NCI-H1092 (cell line): ENCODE measurements at regions not wholly inside any gene's neighbourhood (a gene's known extent, or its start where the extent isn't known, plus 50 kb on each side); places are given as distances from the start of the nearest gene placed in this dataset.
"Not testable (repeated sequence)": the region's sequence is repeated elsewhere in the genome, so short reads cannot be mapped to it uniquely, and the experiment has no call there.

Experiments used
- DNase-seq: peaks from one replicate; lab custom pipeline; 2025; lab: John Stamatoyannopoulos, UW

DNA sequence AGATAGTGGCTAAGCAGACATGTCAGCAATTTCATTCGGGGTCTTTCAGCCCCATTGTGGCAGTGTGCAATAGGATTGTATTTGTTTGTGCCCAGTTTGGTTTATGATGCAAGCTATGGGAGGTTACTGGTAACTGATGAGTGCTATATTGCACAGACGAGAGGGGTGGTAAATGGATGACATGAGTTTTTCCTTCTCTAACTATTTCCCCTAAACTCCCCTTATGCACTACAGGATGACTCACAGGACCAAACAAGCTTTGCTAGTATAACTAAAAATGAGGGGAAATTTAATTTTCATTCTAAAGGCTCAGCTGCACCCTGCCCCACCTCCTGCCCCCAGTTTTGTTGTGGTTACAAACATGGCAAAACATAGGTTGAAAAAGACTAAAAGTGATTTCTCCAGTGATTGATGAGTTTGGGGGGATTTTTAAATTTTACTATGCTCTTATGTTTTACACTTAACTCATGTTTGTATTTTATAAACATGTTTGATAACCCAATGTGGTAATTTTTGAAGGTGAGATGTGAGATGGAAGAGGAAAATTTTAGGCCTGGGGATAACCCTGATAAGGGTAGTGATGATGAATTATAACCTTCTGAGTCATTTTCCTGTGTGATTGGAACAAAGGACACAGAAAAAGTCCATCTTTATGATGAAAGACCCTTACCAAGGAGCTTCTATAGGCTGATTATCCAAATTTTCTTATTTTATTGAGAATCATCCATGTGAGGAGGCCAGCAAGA, 60.8 kb upstream of the NAMPT start:
- no peak for DNase-seq

DNA sequence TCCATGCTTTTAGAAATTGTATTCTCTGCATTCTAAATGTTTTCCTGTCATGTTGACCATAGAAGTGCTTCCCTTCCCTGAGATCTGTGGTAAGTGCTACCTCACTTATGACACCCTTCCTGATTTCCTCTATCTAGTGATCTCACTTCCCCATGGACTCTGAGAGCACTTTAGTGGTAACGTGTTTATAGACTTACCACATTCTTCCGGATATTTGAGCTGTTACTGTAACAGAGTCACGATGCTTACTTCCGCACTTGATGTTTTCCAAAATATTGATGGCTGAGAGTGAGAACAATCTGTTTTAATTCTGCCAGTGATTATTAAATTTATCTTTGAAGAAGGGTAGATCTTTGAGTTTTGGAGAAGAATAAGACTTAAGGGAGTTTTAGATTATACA, 60.1 kb upstream of the NAMPT start:
- DNase-seq = no peak

DNA sequence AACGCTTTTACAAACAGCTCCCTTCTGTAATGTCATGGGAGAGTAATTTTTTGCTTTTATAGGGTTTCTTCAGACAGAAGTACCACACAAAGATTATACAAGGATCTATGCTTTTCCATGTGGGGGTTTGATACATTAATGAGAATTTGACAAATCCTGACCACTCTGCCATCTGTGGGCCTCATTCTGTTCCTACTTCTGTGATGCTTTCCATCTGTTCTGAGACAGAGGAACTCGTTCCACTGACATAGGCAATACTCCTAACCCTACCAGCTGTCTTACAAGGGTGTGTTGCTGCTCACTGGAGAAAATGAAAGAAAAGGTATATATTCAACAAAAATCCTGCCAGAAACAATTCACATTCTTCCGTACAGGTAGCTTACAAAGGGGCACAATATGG, 59.4 kb upstream of the NAMPT start:
- DNase-seq = no peak

DNA sequence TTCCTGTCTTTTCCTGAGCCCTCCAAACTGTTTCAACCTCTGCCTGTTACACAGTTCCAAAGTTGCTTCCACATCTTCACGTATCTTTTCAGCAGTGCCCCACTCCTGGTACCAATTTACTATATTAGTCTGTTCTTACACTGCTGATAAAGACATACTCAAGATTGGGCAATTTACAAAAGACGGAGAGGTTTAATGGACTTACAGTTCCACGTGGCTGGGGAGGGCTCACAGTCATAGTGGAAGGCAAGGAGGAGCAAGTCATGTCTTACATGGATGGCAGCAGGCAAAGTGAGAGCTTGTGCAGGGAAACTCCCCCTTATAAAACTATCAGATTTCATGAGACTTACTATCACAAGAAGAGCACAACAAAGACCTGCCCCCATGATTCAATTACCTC, 57.3 kb upstream of the NAMPT start:
- not testable (repeated sequence) for DNase-seq

DNA sequence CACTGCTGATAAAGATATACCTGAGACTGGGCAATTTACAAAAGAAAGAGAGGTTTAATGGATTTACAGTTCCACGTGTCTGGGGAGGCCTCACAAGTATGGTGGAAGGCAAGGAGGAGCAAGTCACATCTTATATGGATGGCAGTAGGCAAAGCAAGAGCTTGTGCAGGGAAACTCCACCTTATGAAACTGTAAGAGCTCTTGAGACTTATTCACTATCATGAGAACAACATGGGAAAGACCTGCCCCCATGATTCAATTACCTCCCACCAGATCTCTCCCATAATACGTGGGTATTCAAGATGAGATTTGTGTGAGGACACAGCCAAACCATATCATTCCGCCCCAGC, 55.4 kb upstream of the NAMPT start:
- not testable (repeated sequence) for DNase-seq

DNA sequence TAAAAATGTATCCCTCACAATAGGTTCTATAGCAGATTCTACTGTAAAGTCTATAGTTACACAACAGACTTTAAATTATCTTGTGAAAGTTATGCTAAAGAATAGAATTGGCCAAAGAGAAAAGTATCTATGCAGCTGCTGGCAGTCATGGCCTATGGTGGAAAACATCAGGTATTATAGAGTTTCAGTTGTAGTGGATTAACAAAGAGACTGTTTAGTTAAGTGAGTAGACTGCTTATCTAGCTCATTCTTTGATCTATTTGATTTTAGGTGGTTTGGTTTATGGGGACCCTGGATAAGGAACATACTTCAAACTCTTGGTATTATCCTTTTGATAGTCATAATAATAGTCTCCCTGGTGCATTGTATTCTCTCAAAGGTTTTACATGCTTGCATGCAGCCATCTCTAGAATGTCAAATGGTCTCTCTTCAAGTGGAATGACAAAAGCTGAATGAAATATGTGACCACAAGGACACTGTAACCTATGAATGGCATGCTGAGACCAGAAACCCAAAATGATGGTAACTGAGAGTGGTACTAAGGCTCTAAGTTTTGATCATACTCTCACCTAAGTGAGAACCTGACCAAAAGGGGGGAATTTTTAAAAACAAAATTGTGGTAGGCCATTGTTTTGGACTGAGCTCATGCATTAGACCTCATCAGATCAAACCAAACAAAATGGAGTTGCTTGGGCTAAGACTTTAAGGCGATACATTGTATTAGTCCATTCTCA, 54.9 kb upstream of the NAMPT start:
- DNase-seq = no peak

DNA sequence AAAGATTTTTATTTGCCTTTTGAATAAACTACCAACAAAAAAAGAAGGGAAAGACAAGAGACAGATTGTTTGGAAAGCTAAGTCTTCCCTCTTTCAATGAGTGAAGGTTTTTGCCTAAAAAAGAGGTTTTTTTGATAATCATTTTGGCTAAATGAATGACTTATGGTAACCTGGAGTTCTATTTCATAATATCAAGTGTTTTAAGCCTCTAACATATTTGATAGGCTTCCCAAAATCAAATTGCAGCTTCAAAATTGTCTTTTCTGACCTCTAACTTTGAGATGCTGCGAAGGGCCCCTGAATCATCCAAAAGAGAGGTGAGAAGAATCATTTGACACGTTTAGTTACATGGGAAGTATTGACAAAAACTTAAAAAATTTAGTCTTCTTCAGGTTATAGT, 53.0 kb upstream of the NAMPT start:
- DNase-seq = no peak

DNA sequence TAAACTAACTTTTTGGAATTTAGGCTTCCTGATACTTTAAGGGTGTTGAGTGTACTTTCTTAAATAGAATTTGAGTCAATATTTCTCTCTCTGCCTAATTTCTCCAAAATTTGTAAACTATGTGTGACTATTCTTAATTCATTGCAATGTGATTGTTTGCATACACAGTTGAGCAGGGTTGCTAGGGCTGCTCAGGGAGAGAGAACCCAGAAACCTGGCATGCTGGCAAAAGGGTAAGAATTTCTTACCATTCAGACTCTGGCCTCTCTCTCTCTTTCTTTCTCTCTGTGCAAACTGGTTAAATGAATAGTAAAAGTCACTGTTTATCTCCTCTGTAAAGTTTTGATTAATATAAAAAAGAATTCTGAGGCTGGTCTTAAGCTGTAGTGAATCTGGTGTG, 51.0 kb upstream of the NAMPT start:
- no peak for DNase-seq
